ENCODE measurements at regions not wholly inside any gene's neighbourhood (a gene's known extent, or its start where the extent isn't known, plus 50 kb on each side); places are given as distances from the start of the nearest gene placed in this dataset.

GRCh38 chr14:71583194-71583593, 349.0 kb upstream of the RGS6 start:
- Histone ChIP-seq H3K4me1 (peaks cover 4 to 39% (median 20%) of the 10 kb centered on the region in 4 donors), H3K9me3 (no peaks in the 10 kb centered on the region), H3K27ac (peak overlapping the region in 1 of 5 donors; percentile 52), H3K4me3 (no peak overlapping the region), H3K27me3 (no peaks in the 10 kb centered on the region), H3K36me3 (peaks cover 0 to 7% (median 0%) of the 10 kb centered on the region in 4 donors)
- whole genome bisulfite sequencing, 5 donors, result 72 to 94% (median 84%) methylated on average over 2 of the region's 2 CpGs
- TF ChIP-seq, protein P1, sequence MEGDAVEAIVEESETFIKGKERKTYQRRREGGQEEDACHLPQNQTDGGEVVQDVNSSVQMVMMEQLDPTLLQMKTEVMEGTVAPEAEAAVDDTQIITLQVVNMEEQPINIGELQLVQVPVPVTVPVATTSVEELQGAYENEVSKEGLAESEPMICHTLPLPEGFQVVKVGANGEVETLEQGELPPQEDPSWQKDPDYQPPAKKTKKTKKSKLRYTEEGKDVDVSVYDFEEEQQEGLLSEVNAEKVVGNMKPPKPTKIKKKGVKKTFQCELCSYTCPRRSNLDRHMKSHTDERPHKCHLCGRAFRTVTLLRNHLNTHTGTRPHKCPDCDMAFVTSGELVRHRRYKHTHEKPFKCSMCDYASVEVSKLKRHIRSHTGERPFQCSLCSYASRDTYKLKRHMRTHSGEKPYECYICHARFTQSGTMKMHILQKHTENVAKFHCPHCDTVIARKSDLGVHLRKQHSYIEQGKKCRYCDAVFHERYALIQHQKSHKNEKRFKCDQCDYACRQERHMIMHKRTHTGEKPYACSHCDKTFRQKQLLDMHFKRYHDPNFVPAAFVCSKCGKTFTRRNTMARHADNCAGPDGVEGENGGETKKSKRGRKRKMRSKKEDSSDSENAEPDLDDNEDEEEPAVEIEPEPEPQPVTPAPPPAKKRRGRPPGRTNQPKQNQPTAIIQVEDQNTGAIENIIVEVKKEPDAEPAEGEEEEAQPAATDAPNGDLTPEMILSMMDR (IDR thresholded peaks at IDR 0.05), result no peak
- TF ChIP-seq EP300 (IDR thresholded peaks at IDR 0.05) (no peak), POLR2AphosphoS5 (IDR thresholded peaks at IDR 0.05) (no peak), POLR2A (IDR thresholded peaks at IDR 0.05) (no peak)
- intact Hi-C loops (cut with DNase I; ENCODE audit: low total_unique reads), result no loop called here
- no peak for DNase-seq

DNA sequence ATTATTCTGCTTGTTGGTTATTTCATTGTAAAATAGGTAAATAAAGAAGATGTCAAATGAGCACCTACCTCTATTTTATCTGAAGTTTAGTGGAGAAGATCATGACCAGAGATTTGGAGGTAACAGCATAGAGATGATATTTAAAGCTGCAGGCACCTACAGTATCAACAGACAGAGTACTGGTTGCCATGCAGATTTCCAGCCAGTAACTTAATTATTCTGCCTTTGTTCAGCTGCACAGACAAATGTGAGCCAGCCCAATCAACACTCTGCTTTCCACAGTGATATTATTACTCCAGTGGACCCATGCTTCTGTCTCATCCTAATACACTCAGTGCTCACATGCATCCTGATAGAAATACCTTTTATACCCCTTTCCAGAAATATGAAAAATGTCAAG, 348.5 kb upstream of the RGS6 start:
- peaks cover 4 to 39% (median 20%) of the 10 kb centered on the region in 4 donors for H3K4me1 ChIP-seq
- intact Hi-C loops (cut with DNase I; ENCODE audit: low total_unique reads), result no loop called here
- no peaks in the 10 kb centered on the region for H3K9me3 ChIP-seq
- no peak overlapping the region for H3K4me3 ChIP-seq
- DNase-seq, result no peak
- peak overlapping the region in 1 of 5 donors; percentile 52 for H3K27ac ChIP-seq
- TF ChIP-seq, protein P1 (IDR thresholded peaks at IDR 0.05), result no peak
- TF ChIP-seq POLR2A (IDR thresholded peaks at IDR 0.05), result no peak
- TF ChIP-seq POLR2AphosphoS5 (IDR thresholded peaks at IDR 0.05), result no peak
- TF ChIP-seq EP300 (IDR thresholded peaks at IDR 0.05), result no peak
- H3K36me3 ChIP-seq, result peaks cover 0 to 8% (median 0%) of the 10 kb centered on the region in 4 donors
- H3K27me3 ChIP-seq, result no peaks in the 10 kb centered on the region

DNA sequence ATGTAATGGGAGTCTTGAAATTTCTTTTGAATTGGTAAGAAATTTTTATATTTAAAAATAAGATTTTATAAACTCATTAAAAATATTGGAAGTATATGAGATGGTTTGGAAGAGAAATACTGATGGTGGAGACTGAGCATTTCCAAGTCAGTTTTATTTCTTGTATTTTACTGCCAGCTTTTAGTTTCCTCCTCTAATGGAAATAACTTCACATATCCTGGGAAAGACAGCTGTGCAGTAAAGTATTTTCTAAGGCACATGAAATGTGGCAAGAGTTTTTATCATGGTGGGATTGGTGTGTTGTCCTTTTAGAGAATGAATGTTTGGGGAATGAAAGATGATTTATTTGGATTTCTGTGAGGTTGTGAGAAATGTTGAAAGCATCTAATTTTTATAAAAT, 346.9 kb upstream of the RGS6 start:
- H3K36me3 ChIP-seq, result peaks cover 0 to 8% (median 2%) of the 10 kb centered on the region in 4 donors
- H3K4me3 ChIP-seq, result no peak overlapping the region
- TF ChIP-seq POLR2A (IDR thresholded peaks at IDR 0.05), result no peak
- TF ChIP-seq POLR2AphosphoS5 (IDR thresholded peaks at IDR 0.05), result no peak
- TF ChIP-seq, protein P1 (IDR thresholded peaks at IDR 0.05), result no peak
- TF ChIP-seq EP300 (IDR thresholded peaks at IDR 0.05), result no peak
- DNase-seq, result no peak
- no peaks in the 10 kb centered on the region for H3K9me3 ChIP-seq
- intact Hi-C loops (cut with DNase I; ENCODE audit: low total_unique reads), result no loop called here
- no peaks in the 10 kb centered on the region for H3K27me3 ChIP-seq
- no peak overlapping the region for H3K27ac ChIP-seq
- H3K4me1 ChIP-seq, result peaks cover 4 to 39% (median 20%) of the 10 kb centered on the region in 4 donors

- H3K4me1 ChIP-seq, result peaks cover 4 to 43% (median 22%) of the 10 kb centered on the region in 4 donors
- H3K27me3 ChIP-seq, result no peaks in the 10 kb centered on the region
- H3K36me3 ChIP-seq, result peaks cover 0 to 8% (median 2%) of the 10 kb centered on the region in 4 donors
- peak in 1 of 2 donors; percentile 49 for DNase-seq
- intact Hi-C loops (cut with DNase I; ENCODE audit: low total_unique reads), result no loop called here
- H3K27ac ChIP-seq, result peak overlapping the region in 2 of 5 donors; percentile 56 to 65
- TF ChIP-seq EP300 (IDR thresholded peaks at IDR 0.05), result no peak
- TF ChIP-seq, protein P1 (IDR thresholded peaks at IDR 0.05), result no peak
- TF ChIP-seq POLR2AphosphoS5 (IDR thresholded peaks at IDR 0.05), result peak in 1 of 3 donors; percentile 24
- TF ChIP-seq POLR2A (IDR thresholded peaks at IDR 0.05), result no peak
- H3K9me3 ChIP-seq, result no peaks in the 10 kb centered on the region
- peak overlapping the region; percentile 2 to 31 (median 27) for H3K4me3 ChIP-seq
- WGBS, 5 donors, result 30 to 50% (median 48%) methylated on average over 14 of the region's 14 CpGs
Measured at GRCh38 chr14:71586131-71586897, 345.9 kb upstream of the RGS6 start.

Measured in stomach (tissue), 8 donors.